Heart right ventricle (tissue), 16 donors: ENCODE measurements at regions not wholly inside any gene's neighbourhood (a gene's known extent, or its start where the extent isn't known, plus 50 kb on each side); places are given as distances from the start of the nearest gene placed in this dataset.

Source experiments
- ATAC-seq, 8 donors: fragments of 200-7000 bp; cut with Tn5 transposase; one replicate each; pipeline ENCODE4 v1.9.1; 2020; ENCODE audit warnings: mild to moderate bottlenecking in 8 of 8, moderate library complexity in 8 of 8, moderate number of reproducible peaks in 1 of 8
- DNase-seq, 2 donors: peaks; one replicate each; pipeline ENCODE4 v3.0.0-alpha.2; 2020
- H3K27ac ChIP-seq, 10 donors: fragments of 200-600 bp; sonication (generic) in 2 of 10; one replicate each; pipeline versions ENCODE4 v1.5.0 to v1.8.0; 2020 to 2022; ENCODE audit warnings: mild to moderate bottlenecking in 3 of 10
- H3K27me3 ChIP-seq, 7 donors: fragments of 200-600 bp; one replicate each; pipeline ENCODE4 v1.8.0; 2021 to 2022; ENCODE audit warnings: mild to moderate bottlenecking in 2 of 7
- H3K36me3 ChIP-seq, 9 donors: fragments of 200-600 bp; sonication (generic) in 1 of 9; one replicate each; pipeline versions ENCODE4 v1.5.0 to v1.8.0; 2020 to 2022; ENCODE audit warnings: mild to moderate bottlenecking in 2 of 9
- H3K4me1 ChIP-seq, 9 donors: fragments of 200-600 bp; sonication (generic) in 1 of 9; one replicate each; pipeline versions ENCODE4 v1.5.0 to v1.8.0; 2020 to 2022; ENCODE audit warnings: mild to moderate bottlenecking in 4 of 9
- H3K4me3 ChIP-seq, 10 donors: fragments of 200-600 bp; sonication (generic) in 2 of 10; one replicate each; pipeline versions ENCODE4 v1.5.0 to v1.8.0; 2020 to 2022; ENCODE audit warnings: mild to moderate bottlenecking in 7 of 10, moderate library complexity in 2 of 10
- H3K9me3 ChIP-seq, 11 donors: fragments of 200-600 bp in 10 of 11; sonication (generic) in 2 of 11; one replicate each; pipeline versions ENCODE4 v1.5.0 to v1.8.0; 2013 to 2022; ENCODE audit warnings: mild to moderate bottlenecking in 2 of 11, control low read depth in 1 of 11, moderate library complexity in 1 of 11
- CTCF ChIP-seq, 9 donors: fragments of 200-600 bp; sonication (generic) in 2 of 9; IDR thresholded peaks; one replicate each; pipeline versions ENCODE4 v1.5.0 to v1.8.0; 2021 to 2022; ENCODE audit warnings: antibody characterized with exemption in 9 of 9, mild to moderate bottlenecking in 5 of 9, moderate library complexity in 1 of 9
- WGBS, 2 donors: extraction: QIAGEN DNeasy Blood & Tissue Kit; methylation state at CpG; one replicate each; pipeline ENCODE4 v1.1.7; 2013; ENCODE audit warnings: inconsistent platforms in 1 of 2; 5-methylcytosine and 5-hydroxymethylcytosine counted together
- intact Hi-C, 10 donors: fragments of 100-400 bp; cut with DNase I; formaldehyde crosslinking; loops; one replicate each; pipeline versions ENCODE4 v1.11.1 to v1.14.2; 2022
- donor health status: Arrhythmogenic right ventricular cardiomyopathy.
- donor health status: ischemic (EF 13 %, LVEDD 7.1; RV severe dilation, severe dysfunction).
- donor health status: healthy with polysubstance abuse.
- donor health status: DM: no; HTN: yes; CAD: no.
- donor health status: DM: no; HTN: no; CAD: no.
- donor health status: ischemic (EF 25% LVEDD 6.9; RV normal size, moderate dysfunction).
- donor health status: ischemic (EF 25% LVEDD 5.7; RV mildly dilated, moderate dysfunction).
- donor health status: healthy.
- donor health status: DM: yes; HTN: yes; CAD: no.
- donor health status: Ischemic cardiomyopathy.
- donor health status: ischemic (EF 35%, LVEDD 5.7; RV mildly dilated, moderate dysfunction).
- donor health status: nonischemic (EF 11% LVEDD 7.7; RV severe dilation, severe dysfunction).
- donor health status: DM: yes; HTN: yes; CAD: no.
- donor health status: PGD.
- donor health status: ischemic (EF 29% LVEDD 5.4; RV normal size, mild dysfunction).
- donor health status: nonischemic (EF 23%, LVEDD 6.1; RV moderate dilation, normal function).

- no peaks in the 10 kb centered on the region for H3K36me3 ChIP-seq
Observed at GRCh38 chr9:34876096-34876495, 82.0 kb upstream of the PHF24 start.

GRCh38 chr9:34869390-34869789, 88.7 kb upstream of the PHF24 start:
- H3K9me3 ChIP-seq, result peaks cover 0 to 18% (median 0%) of the 10 kb centered on the region in 11 donors
- peaks cover 0 to 11% (median 0%) of the 10 kb centered on the region in 9 donors for H3K4me1 ChIP-seq
- no peak overlapping the region for H3K27ac ChIP-seq
- DNase-seq (no peak), ATAC-seq (no peak)
- WGBS, 2 donors, result 39 to 61% methylated on average over 2 of the region's 2 CpGs
- no peak overlapping the region for H3K4me3 ChIP-seq
- peaks cover 0 to 2% (median 0%) of the 10 kb centered on the region in 7 donors for H3K27me3 ChIP-seq
- TF ChIP-seq CTCF (IDR thresholded peaks at IDR 0.05), result peak in 6 of 9 donors; percentile 25 to 46 (median 39)
- no peaks in the 10 kb centered on the region for H3K36me3 ChIP-seq
- intact Hi-C loops, result loop anchor here in 1 of 10 donors (10.0 kb wide), 1 partner anchor 165 kb away; no protein-coding TSS in a partner anchor

More at GRCh38 chr9:34876096-34876495, 82.0 kb upstream of the PHF24 start:
- Histone ChIP-seq H3K27me3 (peaks cover 0 to 13% (median 5%) of the 10 kb centered on the region in 7 donors), H3K4me1 (no peaks in the 10 kb centered on the region), H3K9me3 (no peaks in the 10 kb centered on the region), H3K4me3 (no peak overlapping the region), H3K27ac (no peak overlapping the region)
- TF ChIP-seq CTCF (IDR thresholded peaks at IDR 0.05), result no peak
- ATAC-seq (no peak), DNase-seq (no peak)
- intact Hi-C loops, result no loop called here
- 83 to 85% methylated on average over 3 of the region's 3 CpGs for WGBS, 2 donors

GRCh38 chr9:34866614-34867013, 91.5 kb upstream of the PHF24 start:
- ATAC-seq (peak in 6 of 8 donors; percentile 63 to 90 (median 79)), DNase-seq (no peak)
- Histone ChIP-seq H3K36me3 (no peaks in the 10 kb centered on the region), H3K4me3 (no peak overlapping the region), H3K9me3 (peaks cover 0 to 29% (median 0%) of the 10 kb centered on the region in 11 donors), H3K27me3 (no peaks in the 10 kb centered on the region), H3K27ac (peak overlapping the region in 2 of 10 donors; percentile 15 to 28), H3K4me1 (peaks cover 0 to 11% (median 0%) of the 10 kb centered on the region in 9 donors)
- intact Hi-C loops, result loop anchor here in 1 of 10 donors (10.0 kb wide), 1 partner anchor 162 kb away; no protein-coding TSS in a partner anchor
- no peak for TF ChIP-seq CTCF (IDR thresholded peaks at IDR 0.05)

GRCh38 chr9:34863426-34863825, 94.7 kb upstream of the PHF24 start:
- H3K4me1 ChIP-seq, result peaks cover 0 to 11% (median 0%) of the 10 kb centered on the region in 9 donors
- H3K36me3 ChIP-seq, result no peaks in the 10 kb centered on the region
- H3K27ac ChIP-seq, result no peak overlapping the region
- H3K4me3 ChIP-seq, result no peak overlapping the region
- no peaks in the 10 kb centered on the region for H3K27me3 ChIP-seq
- DNase-seq (no peak), ATAC-seq (no peak)
- H3K9me3 ChIP-seq, result peaks cover 0 to 39% (median under 1%) of the 10 kb centered on the region in 11 donors
- intact Hi-C loops, result loop anchor here in 1 of 10 donors (10.0 kb wide), 1 partner anchor 159 kb away; no protein-coding TSS in a partner anchor
- no peak for TF ChIP-seq CTCF (IDR thresholded peaks at IDR 0.05)
- WGBS, 2 donors, result 38 to 93% methylated on average over 1 of the region's 1 CpG
